Suprapubic skin (tissue), 4 donors: ENCODE measurements at regions not wholly inside any gene's neighbourhood (a gene's known extent, or its start where the extent isn't known, plus 50 kb on each side); places are given as distances from the start of the nearest gene placed in this dataset.

Experiments used
- EP300 ChIP-seq: sonication (generic); formaldehyde crosslinking; IDR thresholded peaks from one replicate; pipeline ENCODE4 v1.6.1; 2017; ENCODE audit warnings: antibody characterized with exemption
- POLR2A ChIP-seq, 2 donors: fragments of 450-650 bp; IDR thresholded peaks; one replicate each; pipeline ENCODE4 v1.6.1; 2017; ENCODE audit warnings: antibody characterized with exemption in 2 of 2, mild to moderate bottlenecking in 2 of 2, moderate library complexity in 2 of 2
- POLR2AphosphoS5 ChIP-seq, 3 donors: sonication (generic); formaldehyde crosslinking; IDR thresholded peaks; one replicate each; pipeline ENCODE4 v1.6.1; 2017; ENCODE audit warnings: antibody characterized with exemption in 3 of 3
- TF ChIP-seq, protein P1 (sequence below), 2 donors: fragments of 200-600 bp in 1 of 2; fragments of 450-650 bp in 1 of 2; sonication (generic) in 1 of 2; IDR thresholded peaks; one replicate each; pipeline ENCODE4 v1.5.1; 2016 to 2019; ENCODE audit warnings: antibody characterized with exemption in 2 of 2, mild to moderate bottlenecking in 1 of 2, moderate library complexity in 1 of 2

DNA sequence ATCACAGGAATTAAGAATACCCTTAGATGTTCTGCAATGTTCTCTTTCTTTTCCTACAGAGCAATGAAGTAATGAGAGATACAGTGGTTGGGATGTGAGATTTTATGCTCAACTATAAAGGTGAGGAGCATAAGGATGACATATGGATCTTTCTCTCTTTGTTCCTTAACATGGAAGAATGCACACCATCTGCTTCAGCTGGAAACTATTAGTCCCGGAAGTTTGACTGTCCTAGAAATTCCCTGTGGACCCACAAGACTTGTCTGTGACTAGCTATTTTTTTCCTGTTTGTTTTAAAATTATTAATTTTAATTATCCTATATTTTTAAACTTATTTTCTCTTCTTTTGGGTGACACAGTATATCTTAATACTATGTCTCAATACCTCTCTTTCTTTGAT lies 80.2 kb downstream of the DKK1 start:
- TF ChIP-seq, protein P1, sequence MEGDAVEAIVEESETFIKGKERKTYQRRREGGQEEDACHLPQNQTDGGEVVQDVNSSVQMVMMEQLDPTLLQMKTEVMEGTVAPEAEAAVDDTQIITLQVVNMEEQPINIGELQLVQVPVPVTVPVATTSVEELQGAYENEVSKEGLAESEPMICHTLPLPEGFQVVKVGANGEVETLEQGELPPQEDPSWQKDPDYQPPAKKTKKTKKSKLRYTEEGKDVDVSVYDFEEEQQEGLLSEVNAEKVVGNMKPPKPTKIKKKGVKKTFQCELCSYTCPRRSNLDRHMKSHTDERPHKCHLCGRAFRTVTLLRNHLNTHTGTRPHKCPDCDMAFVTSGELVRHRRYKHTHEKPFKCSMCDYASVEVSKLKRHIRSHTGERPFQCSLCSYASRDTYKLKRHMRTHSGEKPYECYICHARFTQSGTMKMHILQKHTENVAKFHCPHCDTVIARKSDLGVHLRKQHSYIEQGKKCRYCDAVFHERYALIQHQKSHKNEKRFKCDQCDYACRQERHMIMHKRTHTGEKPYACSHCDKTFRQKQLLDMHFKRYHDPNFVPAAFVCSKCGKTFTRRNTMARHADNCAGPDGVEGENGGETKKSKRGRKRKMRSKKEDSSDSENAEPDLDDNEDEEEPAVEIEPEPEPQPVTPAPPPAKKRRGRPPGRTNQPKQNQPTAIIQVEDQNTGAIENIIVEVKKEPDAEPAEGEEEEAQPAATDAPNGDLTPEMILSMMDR (IDR thresholded peaks at IDR 0.05): no peak
- TF ChIP-seq POLR2A (IDR thresholded peaks at IDR 0.05) (no peak), POLR2AphosphoS5 (IDR thresholded peaks at IDR 0.05) (no peak), EP300 (no peak)
